PC-9 (cell line): ENCODE measurements at regions not wholly inside any gene's neighbourhood (a gene's known extent, or its start where the extent isn't known, plus 50 kb on each side); places are given as distances from the start of the nearest gene placed in this dataset.

Experiments
- BruUV-seq: library from RNA; stranded (reverse); fragments of 400-500 nt; replicated peaks from 2 replicates; lab custom pipeline; 2021; lab: Mats Ljungman, UMichigan
- CTCF ChIA-PET: fragments of 300-600 bp; sonication (Branson Sonifier 250); formaldehyde crosslinking; loops from one replicate; lab custom pipeline; 2022; ENCODE audit warnings: antibody characterized with exemption; lab: Charles Lee
- POLR2A ChIA-PET: fragments of 300-600 bp; sonication (Branson Sonifier 250); formaldehyde crosslinking; loops from one replicate; lab custom pipeline; 2022; ENCODE audit warnings: antibody characterized with exemption; ENCODE audit not compliant: unreplicated experiment; lab: Charles Lee
- DNase-seq, 2 experiments: peaks; one replicate each; pipeline versions ENCODE4 v3.0.0 to v3.0.0-alpha.2; 2015 to 2022; ENCODE audit warnings: mixed read lengths in 1 of 2
- H2AFZ ChIP-seq: fragments of 200-600 bp; sonication (generic); 2 replicates; pipeline ENCODE4 v1.8.1; 2017; ENCODE audit warnings: antibody characterized with exemption
- H3F3A ChIP-seq: fragments of 200-600 bp; sonication (generic); 2 replicates; pipeline ENCODE4 v1.8.1; 2017; ENCODE audit warnings: antibody characterized with exemption, mild to moderate bottlenecking, low read depth; ENCODE audit not compliant: insufficient read depth
- H3K27ac ChIP-seq: fragments of 200-600 bp; sonication (generic); 2 replicates; pipeline ENCODE4 v1.6.1; 2016; ENCODE audit warnings: mixed run types
- H3K27me3 ChIP-seq: fragments of 200-600 bp; sonication (generic); 2 replicates; pipeline ENCODE4 v1.6.1; 2016; ENCODE audit warnings: low read depth, mixed run types; ENCODE audit not compliant: insufficient read depth
- H3K36me3 ChIP-seq: fragments of 200-600 bp; sonication (generic); 2 replicates; pipeline ENCODE4 v1.6.1; 2016; ENCODE audit warnings: low read depth, mixed run types
- H3K4me1 ChIP-seq: fragments of 200-600 bp; sonication (generic); replicated peaks from 2 replicates; pipeline ENCODE4 v1.6.1; 2016; ENCODE audit warnings: mixed run types; ENCODE audit not compliant: insufficient read depth
- H3K4me2 ChIP-seq: fragments of 200-600 bp; sonication (generic); 2 replicates; pipeline ENCODE4 v1.6.1; 2017; ENCODE audit warnings: mixed run types
- H3K4me3 ChIP-seq: fragments of 200-600 bp; sonication (generic); 2 replicates; pipeline ENCODE4 v1.6.1; 2016; ENCODE audit warnings: mixed run types
- H3K79me2 ChIP-seq: fragments of 200-600 bp; sonication (generic); 2 replicates; pipeline ENCODE4 v1.6.1; 2017; ENCODE audit warnings: low read depth, mixed run types
- H3K9me2 ChIP-seq: fragments of 200-600 bp; sonication (generic); 2 replicates; pipeline ENCODE4 v1.8.1; 2017; ENCODE audit warnings: mild to moderate bottlenecking; ENCODE audit not compliant: insufficient read depth
- H3K9me3 ChIP-seq: fragments of 200-600 bp; sonication (generic); 2 replicates; pipeline ENCODE4 v1.8.1; 2016; ENCODE audit warnings: low read depth; ENCODE audit not compliant: insufficient read depth
- H4K20me1 ChIP-seq: fragments of 200-600 bp; sonication (generic); 2 replicates; pipeline ENCODE4 v1.8.1; 2017; ENCODE audit not compliant: insufficient read depth
- EZH2 ChIP-seq: fragments of 200-600 bp; sonication (generic); IDR thresholded peaks from 2 replicates; pipeline ENCODE4 v1.8.0; 2017; ENCODE audit warnings: antibody characterized with exemption, low read depth
- intact Hi-C: fragments of 100-400 bp; cut with micrococcal nuclease; formaldehyde crosslinking; loops from one replicate; pipeline ENCODE4 v1.10.0; 2022; ENCODE audit not compliant: unreplicated experiment
- TF ChIP-seq, protein P1 (sequence below): fragments of 200-600 bp; sonication (generic); conservative IDR thresholded peaks from 2 replicates; pipeline ENCODE4 v1.6.1; 2017; ENCODE audit warnings: mixed run types, antibody characterized with exemption, mild to moderate bottlenecking, moderate library complexity

DNA sequence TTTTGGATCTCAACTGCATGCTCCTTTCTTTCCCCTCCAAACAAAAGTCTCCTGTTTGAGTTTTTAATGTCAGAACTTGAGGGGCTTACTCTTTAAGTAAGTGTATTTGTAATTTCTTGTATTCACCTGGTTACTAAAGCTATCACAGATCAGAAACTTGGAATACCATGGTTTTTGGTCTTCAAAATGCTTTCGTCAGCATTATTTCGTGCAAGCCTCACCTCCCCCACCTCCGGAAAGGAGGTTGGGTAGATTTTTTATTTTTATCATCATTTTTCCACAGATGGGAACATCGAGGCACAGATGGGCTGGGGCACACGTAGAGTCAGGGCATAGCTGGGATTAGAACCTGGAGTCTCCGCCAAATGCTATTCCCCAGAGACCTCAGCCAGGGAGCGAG lies 100.7 kb downstream of the IER5 start:
- POLR2A ChIA-PET, result no interaction called here
- CTCF ChIA-PET, result no interaction called here
- Histone ChIP-seq H4K20me1 (no peaks in the 10 kb centered on the region), H3K79me2 (no peaks in the 10 kb centered on the region), H3F3A (no peaks in the 10 kb centered on the region), H3K27me3 (peaks cover 44% of the 10 kb centered on the region), H2AFZ (no peak overlapping the region), H3K4me3 (no peak overlapping the region), H3K4me1 (no peaks in the 10 kb centered on the region), H3K36me3 (no peaks in the 10 kb centered on the region), H3K9me3 (no peaks in the 10 kb centered on the region), H3K27ac (no peak overlapping the region), H3K9me2 (no peaks in the 10 kb centered on the region), H3K4me2 (no peak overlapping the region)
- intact Hi-C loops, result no loop called here
- no TSS peak for BruUV-seq
- no peak for DNase-seq
- TF ChIP-seq EZH2, result no peak
- TF ChIP-seq, protein P1, sequence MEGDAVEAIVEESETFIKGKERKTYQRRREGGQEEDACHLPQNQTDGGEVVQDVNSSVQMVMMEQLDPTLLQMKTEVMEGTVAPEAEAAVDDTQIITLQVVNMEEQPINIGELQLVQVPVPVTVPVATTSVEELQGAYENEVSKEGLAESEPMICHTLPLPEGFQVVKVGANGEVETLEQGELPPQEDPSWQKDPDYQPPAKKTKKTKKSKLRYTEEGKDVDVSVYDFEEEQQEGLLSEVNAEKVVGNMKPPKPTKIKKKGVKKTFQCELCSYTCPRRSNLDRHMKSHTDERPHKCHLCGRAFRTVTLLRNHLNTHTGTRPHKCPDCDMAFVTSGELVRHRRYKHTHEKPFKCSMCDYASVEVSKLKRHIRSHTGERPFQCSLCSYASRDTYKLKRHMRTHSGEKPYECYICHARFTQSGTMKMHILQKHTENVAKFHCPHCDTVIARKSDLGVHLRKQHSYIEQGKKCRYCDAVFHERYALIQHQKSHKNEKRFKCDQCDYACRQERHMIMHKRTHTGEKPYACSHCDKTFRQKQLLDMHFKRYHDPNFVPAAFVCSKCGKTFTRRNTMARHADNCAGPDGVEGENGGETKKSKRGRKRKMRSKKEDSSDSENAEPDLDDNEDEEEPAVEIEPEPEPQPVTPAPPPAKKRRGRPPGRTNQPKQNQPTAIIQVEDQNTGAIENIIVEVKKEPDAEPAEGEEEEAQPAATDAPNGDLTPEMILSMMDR, result no peak

DNA sequence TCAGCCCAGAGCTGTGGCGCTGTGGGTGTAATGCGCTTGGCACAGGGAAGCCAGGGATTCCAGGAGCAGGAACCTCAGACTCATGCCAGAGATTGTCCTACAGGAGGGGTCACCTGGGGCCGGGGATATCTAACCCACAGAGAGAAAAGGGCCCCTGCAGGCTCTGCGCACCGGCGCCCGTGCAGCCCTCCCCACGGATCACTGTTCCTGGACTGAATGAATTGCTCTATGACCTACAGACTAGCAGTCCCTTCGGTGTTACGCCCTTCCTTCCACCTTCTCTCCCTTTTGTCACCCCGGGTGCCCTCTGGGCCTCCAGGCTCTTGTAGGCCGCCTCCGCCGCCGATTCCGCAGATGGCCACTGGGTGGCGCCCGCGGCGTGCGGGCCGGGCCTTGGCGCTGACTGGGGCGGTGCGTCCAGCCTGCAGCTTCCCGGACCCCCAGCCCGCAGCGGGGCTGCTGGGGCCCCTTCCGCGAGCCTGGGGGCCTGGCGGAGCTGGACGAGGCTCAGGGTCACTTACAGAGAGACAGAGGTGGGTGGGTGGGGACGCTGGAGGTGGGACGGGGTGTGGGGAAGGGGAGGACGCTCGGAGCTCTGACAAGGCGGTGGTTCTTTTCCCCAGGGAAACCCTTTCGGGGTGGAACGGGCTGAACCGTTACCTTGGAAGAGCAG lies 101.3 kb downstream of the IER5 start:
- intact Hi-C loops, result loop anchor here (1.0 kb wide), 1 partner anchor 235 kb away; no protein-coding TSS in a partner anchor
- no peak for TF ChIP-seq EZH2
- TF ChIP-seq, protein P1, result peak; percentile 95
- Histone ChIP-seq H3K9me3 (no peaks in the 10 kb centered on the region), H3K79me2 (no peaks in the 10 kb centered on the region), H3K4me3 (no peak overlapping the region), H3K9me2 (no peaks in the 10 kb centered on the region), H3K36me3 (no peaks in the 10 kb centered on the region), H4K20me1 (no peaks in the 10 kb centered on the region), H3K27me3 (peaks cover 43% of the 10 kb centered on the region), H3K4me1 (no peaks in the 10 kb centered on the region), H2AFZ (no peak overlapping the region), H3F3A (no peaks in the 10 kb centered on the region), H3K27ac (no peak overlapping the region), H3K4me2 (peak overlapping the region; percentile 12; the same call in 1 of the 2 replicates)
- DNase-seq, result peak in 1 of 2 experiments; percentile 70
- ChIA-PET POLR2A (no interaction called here), CTCF (no interaction called here)
- no TSS peak for BruUV-seq

DNA sequence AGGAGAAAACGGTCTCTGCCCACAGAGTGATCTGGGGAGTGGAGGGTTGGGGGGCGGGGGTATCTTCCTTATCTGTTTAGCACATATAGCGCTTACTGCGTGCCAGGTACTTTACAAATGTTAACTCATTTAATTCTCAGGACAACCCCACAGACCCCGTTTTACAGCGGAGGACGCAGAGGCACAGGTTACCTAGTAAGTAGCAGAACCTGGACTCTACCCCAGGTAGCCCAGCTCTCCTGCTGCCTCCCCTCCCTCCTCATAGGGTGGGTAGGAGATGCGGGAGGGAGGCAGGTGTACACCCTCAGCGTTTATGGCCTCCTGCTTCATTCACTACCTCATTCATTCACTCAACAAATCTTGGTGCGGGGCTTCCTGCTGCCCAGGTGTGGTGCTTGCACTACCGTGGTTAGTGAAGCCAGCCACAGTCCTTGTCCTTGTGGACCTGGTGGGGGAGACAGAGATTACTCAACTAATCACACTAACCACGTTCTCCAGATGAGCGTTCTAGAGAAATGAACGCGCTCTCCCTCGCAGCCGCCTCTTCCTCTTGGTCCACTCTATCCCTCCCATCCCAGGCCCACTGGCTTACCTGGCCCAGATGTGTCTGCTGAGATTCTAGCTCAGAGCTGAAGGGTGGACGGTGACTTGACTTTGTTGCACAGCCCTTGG lies 102.0 kb downstream of the IER5 start:
- no peaks in the 10 kb centered on the region for H3K9me3 ChIP-seq
- no peak overlapping the region for H3K4me3 ChIP-seq
- no peaks in the 10 kb centered on the region for H3K9me2 ChIP-seq
- BruUV-seq, result no TSS peak
- H3K36me3 ChIP-seq, result no peaks in the 10 kb centered on the region
- ChIA-PET CTCF (no interaction called here), POLR2A (no interaction called here)
- TF ChIP-seq, protein P1, result no peak
- no peak for TF ChIP-seq EZH2
- H3F3A ChIP-seq, result no peaks in the 10 kb centered on the region
- no peak overlapping the region for H3K27ac ChIP-seq
- no peaks in the 10 kb centered on the region for H3K79me2 ChIP-seq
- peaks cover 37% of the 10 kb centered on the region for H3K27me3 ChIP-seq
- no peaks in the 10 kb centered on the region for H4K20me1 ChIP-seq
- no peak overlapping the region for H3K4me2 ChIP-seq
- H2AFZ ChIP-seq, result no peak overlapping the region
- intact Hi-C loops, result loop anchor here (1.0 kb wide), 1 partner anchor 235 kb away; no protein-coding TSS in a partner anchor
- no peak for DNase-seq
- H3K4me1 ChIP-seq, result no peaks in the 10 kb centered on the region
